Activated T-cell treated with anti-CD3 and anti-CD28 coated beads, Interleukin-2, amount 50 U/mL, for 24 hours (primary cell): ENCODE measurements at regions not wholly inside any gene's neighbourhood (a gene's known extent, or its start where the extent isn't known, plus 50 kb on each side); places are given as distances from the start of the nearest gene placed in this dataset.
"Not testable (repeated sequence)": the region's sequence is repeated elsewhere in the genome, so short reads cannot be mapped to it uniquely, and the experiment has no call there.

Source experiments
- DNase-seq: peaks from one replicate; pipeline ENCODE4 v3.0.0-alpha.2; 2020
- H3K27ac Mint-ChIP-seq: 2 replicates; pipeline ENCODE4 v1.8.0; 2020; ENCODE audit warnings: mild to moderate bottlenecking, mixed read lengths
- H3K27me3 Mint-ChIP-seq: 2 replicates; pipeline ENCODE4 v1.8.0; 2020; ENCODE audit warnings: mixed read lengths
- H3K36me3 Mint-ChIP-seq: 2 replicates; pipeline ENCODE4 v1.8.0; 2020; ENCODE audit warnings: low read depth, mixed read lengths
- H3K4me1 Mint-ChIP-seq: 2 replicates; pipeline ENCODE4 v1.8.0; 2020; ENCODE audit warnings: low read depth, mixed read lengths
- H3K4me3 Mint-ChIP-seq: 2 replicates; pipeline ENCODE4 v1.8.0; 2020; ENCODE audit warnings: mild to moderate bottlenecking, moderate library complexity, mixed read lengths
- H3K9me3 Mint-ChIP-seq: 2 replicates; pipeline ENCODE4 v1.8.0; 2020; ENCODE audit warnings: mixed read lengths

DNA sequence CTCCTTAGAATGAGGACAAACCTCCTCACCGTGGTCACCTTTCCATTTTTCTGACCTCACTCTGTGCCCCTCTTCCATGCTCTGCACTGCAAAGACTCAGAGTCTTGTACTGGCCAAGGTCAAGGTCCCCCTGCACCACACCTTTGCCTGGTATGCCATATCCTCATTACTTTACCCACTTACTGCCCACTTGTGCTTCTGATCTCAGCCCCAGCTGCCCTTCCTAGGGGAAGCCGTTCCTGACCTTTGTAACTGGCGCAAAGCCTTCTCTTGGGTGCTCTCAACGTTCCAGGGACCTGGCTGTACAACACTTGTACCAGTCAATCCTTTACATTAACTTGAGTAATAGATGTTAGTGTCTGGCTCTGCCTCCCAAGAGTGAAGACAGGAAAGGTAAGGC is 256.0 kb downstream of the SV2B start:
- no peak for DNase-seq
- Mint-ChIP-seq H3K4me3 (no peak overlapping the region), H3K27me3 (no peaks in the 10 kb centered on the region), H3K9me3 (no peaks in the 10 kb centered on the region), H3K36me3 (no peaks in the 10 kb centered on the region), H3K4me1 (no peaks in the 10 kb centered on the region), H3K27ac (no peak overlapping the region)

DNA sequence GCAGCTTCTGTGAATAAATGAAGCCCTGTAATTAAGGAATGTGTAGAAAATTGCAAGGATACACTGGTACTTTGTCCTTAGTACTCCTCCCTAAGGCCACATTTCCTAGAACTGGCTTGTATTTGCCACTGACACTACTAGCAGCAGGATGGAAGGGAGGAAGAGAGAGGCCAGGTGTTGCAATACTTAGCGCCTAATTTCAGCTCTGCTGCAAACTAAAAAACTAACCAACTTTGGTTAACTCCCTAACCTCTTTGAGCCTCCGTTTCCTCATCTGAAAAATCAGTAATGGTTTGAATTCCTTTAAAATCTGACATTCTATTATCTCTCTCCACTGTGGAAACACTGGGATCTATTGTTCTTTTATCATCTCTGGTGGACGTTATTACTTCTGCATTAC is 257.0 kb downstream of the SV2B start:
- Mint-ChIP-seq H3K27ac (no peak overlapping the region), H3K27me3 (no peaks in the 10 kb centered on the region), H3K9me3 (no peaks in the 10 kb centered on the region), H3K36me3 (no peaks in the 10 kb centered on the region), H3K4me3 (no peak overlapping the region), H3K4me1 (no peaks in the 10 kb centered on the region)
- no peak for DNase-seq

DNA sequence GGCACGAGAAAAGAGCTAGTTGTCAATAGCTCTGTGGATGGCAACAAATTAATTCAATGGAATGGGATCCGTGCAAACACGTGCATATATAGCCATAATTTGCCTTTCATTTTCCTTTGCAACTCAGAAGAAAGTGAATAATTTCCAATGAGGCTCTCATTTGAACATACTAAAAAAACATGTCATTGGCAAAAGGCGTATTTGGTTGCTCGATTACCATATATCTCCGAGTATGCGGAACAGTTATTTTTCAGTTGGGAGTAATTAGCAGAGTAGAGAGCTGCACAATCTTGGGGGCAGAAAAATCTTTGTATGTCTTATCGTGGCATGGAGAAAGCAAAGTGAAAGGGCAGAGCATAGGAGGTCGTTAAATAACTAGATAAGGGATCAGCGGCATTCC is 257.4 kb downstream of the SV2B start:
- no peak overlapping the region for H3K27ac Mint-ChIP-seq
- H3K4me1 Mint-ChIP-seq, result no peaks in the 10 kb centered on the region
- no peak for DNase-seq
- no peaks in the 10 kb centered on the region for H3K36me3 Mint-ChIP-seq
- H3K4me3 Mint-ChIP-seq, result no peak overlapping the region
- H3K9me3 Mint-ChIP-seq, result no peaks in the 10 kb centered on the region
- no peaks in the 10 kb centered on the region for H3K27me3 Mint-ChIP-seq

DNA sequence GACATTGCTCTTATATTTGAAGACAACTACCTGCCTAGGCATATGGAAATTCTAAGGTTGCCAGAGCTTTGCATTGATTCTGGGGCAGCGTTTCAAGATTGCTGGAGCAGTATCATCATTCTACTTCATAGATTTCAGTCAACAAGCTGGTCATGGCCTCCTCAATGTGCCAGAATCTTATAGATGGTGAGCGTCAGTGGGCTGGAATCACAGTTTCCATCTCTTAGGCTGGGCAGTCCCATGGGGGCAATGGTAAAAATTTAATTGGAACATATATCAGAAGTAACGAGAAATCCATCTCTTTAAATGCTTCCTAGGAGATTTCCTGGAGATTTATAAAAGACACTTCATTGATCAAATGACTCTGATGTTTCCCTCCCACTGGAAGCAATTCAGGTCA is 258.3 kb downstream of the SV2B start:
- no peaks in the 10 kb centered on the region for H3K27me3 Mint-ChIP-seq
- H3K9me3 Mint-ChIP-seq, result no peaks in the 10 kb centered on the region
- H3K36me3 Mint-ChIP-seq, result no peaks in the 10 kb centered on the region
- H3K4me3 Mint-ChIP-seq, result no peak overlapping the region
- no peak for DNase-seq
- H3K27ac Mint-ChIP-seq, result no peak overlapping the region
- no peaks in the 10 kb centered on the region for H3K4me1 Mint-ChIP-seq

DNA sequence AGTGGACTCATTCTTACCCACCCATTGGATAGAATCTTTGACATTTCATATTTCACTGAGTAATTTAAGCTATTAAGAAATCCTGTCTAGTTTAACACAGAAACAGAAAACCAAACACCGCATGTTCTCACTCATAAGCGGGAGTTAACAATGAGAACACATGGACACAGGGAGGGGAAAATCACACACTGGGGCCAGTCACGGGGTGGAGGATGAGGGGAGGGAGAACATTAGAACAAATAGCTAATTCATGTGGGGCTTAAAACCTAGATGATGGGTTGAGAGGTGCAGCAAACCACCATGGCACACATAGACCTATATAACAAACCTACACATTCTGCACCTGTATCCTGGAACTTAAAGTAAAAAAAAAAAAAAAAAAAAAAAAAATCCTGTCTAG is 261.6 kb downstream of the SV2B start:
- peaks cover 18% of the 10 kb centered on the region for H3K9me3 Mint-ChIP-seq
- not testable (repeated sequence) for H3K27ac Mint-ChIP-seq, H3K36me3 Mint-ChIP-seq, H3K27me3 Mint-ChIP-seq, H3K4me1 Mint-ChIP-seq, H3K4me3 Mint-ChIP-seq, DNase-seq

DNA sequence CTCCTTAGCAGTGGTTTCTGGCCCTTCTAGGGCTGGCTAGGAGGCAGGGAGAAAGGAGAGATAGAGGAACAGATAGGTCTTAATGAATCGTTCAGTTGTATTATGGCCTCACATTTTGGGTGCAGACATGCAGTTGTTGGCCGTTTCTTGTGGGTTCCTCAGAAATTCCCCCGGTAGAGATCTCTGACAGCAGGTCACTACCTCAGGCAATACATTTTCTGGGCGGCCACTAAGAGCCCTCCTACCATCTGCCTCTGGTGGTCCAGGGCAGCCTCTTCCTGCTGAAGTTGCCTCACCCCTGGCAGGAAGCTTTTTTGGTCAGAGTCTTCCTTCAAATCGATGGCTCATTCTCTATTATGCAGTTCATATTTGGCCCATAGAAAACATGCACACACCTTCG is 266.1 kb downstream of the SV2B start:
- Mint-ChIP-seq H3K27me3 (no peaks in the 10 kb centered on the region), H3K36me3 (no peaks in the 10 kb centered on the region), H3K4me3 (no peak overlapping the region), H3K4me1 (peaks cover 15% of the 10 kb centered on the region), H3K9me3 (peaks cover 20% of the 10 kb centered on the region), H3K27ac (no peak overlapping the region)
- DNase-seq, result no peak

DNA sequence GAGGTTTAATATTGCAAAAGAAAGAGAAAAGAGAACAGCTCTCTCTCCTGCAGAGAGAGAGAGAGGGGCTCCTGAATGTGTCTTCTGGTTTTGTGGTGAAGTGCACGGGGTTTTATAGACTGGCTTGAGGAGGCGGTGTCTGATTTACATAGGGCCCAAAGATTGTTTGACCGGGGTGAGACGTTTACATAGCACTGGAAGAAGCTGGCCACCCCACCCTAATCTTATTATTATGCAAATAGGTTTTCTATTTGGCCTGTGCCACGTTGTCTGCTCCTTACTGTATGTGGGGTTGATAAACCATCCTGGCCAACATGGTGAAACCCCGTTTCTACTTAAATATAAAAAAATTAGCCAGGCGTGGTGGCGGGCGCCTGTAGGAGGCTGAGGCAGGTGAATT is 268.6 kb downstream of the SV2B start:
- Mint-ChIP-seq H3K27me3 (no peaks in the 10 kb centered on the region), H3K36me3 (no peaks in the 10 kb centered on the region), H3K4me3 (no peak overlapping the region), H3K4me1 (peaks cover 23% of the 10 kb centered on the region), H3K9me3 (peaks cover 22% of the 10 kb centered on the region), H3K27ac (no peak overlapping the region)
- no peak for DNase-seq

DNA sequence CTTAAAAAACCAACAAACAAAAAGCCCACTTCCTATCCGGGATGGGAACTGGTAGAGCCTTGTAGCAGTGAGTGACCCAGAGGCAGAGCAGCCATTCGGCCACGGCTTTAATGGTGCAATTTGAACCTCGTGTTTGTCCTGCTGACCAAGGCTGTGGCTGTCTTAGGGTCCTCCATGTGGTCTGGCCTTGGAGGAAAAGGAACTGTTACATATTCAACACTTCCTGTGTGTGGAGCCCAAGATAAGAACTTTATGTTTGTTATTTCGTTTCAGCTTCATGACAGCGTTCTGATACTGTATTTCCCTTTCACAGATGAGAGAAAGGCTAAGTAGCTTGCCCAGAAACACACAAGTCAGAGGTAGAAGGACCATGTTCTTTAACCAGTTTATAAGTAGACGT is 269.8 kb downstream of the SV2B start:
- Mint-ChIP-seq H3K36me3 (no peaks in the 10 kb centered on the region), H3K4me1 (peaks cover 23% of the 10 kb centered on the region), H3K9me3 (peaks cover 16% of the 10 kb centered on the region), H3K27ac (no peak overlapping the region), H3K27me3 (no peaks in the 10 kb centered on the region), H3K4me3 (no peak overlapping the region)
- DNase-seq, result no peak

DNA sequence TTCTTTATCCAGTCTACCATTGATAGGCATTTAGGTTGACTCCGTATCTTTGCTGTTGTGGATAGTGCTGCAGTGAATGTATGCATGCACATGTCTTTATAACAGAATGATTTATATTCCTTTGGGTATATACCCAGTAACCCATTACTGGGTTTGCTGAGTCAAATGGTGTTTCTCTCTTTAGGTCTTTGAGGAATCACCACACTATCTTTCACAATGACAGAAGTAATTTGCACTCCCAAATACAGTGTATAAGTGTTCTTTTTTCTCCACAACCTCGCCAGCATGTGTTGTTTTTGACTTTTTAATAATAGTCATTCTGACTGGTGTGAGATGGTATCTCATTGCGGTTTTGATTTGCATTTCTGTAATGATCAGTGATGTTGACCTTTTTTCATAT is 271.3 kb downstream of the SV2B start:
- H3K27me3 Mint-ChIP-seq, H3K4me3 Mint-ChIP-seq, H3K9me3 Mint-ChIP-seq, H3K27ac Mint-ChIP-seq, H3K36me3 Mint-ChIP-seq, DNase-seq: not testable (repeated sequence)
- H3K4me1 Mint-ChIP-seq, result peaks cover 23% of the 10 kb centered on the region

DNA sequence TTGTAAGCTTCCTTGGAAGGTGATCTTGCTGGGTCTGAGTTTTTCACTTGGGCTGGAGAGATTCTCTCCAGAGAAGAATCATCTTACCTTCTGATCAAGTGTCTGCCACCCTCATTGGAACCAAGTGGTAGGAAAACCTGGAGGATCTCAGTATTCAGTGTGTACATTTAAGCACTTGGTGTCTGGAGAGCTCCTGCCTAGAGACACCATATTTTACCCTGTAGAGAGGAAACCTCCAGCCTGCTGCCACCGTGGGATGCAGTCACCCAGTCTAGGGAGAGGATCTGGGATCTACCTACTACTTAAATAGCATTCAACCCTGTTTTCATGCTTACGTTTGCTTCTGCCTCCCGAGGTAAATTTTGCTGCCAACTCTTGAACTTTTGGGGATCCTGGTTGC is 274.3 kb downstream of the SV2B start:
- DNase-seq, result no peak
- no peaks in the 10 kb centered on the region for H3K27me3 Mint-ChIP-seq
- H3K4me3 Mint-ChIP-seq, result no peak overlapping the region
- H3K27ac Mint-ChIP-seq, result no peak overlapping the region
- H3K9me3 Mint-ChIP-seq, result peaks cover 5% of the 10 kb centered on the region
- H3K36me3 Mint-ChIP-seq, result no peaks in the 10 kb centered on the region
- H3K4me1 Mint-ChIP-seq, result peaks cover 23% of the 10 kb centered on the region

DNA sequence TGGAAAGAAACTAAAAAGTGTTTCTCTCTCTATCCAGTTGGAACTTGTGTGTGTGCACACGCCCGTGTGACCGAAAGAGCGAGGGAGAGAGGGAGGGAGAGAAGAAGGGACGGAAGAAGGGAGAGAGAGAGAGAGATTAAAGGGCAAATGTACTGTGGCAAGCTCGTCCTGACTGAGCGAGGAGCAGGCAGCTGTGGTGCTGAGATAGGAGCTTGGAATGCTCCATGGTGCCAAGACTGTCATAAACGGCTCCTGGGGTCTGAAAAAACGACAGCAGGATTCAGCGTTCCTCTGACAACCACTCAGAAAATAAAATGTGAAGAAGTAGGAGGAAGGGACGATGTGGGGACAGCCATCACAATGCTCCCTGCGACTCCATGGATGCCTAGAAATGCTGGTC is 276.0 kb downstream of the SV2B start:
- peaks cover 3% of the 10 kb centered on the region for H3K9me3 Mint-ChIP-seq
- H3K4me1 Mint-ChIP-seq, result peaks cover 9% of the 10 kb centered on the region
- no peak overlapping the region for H3K4me3 Mint-ChIP-seq
- no peaks in the 10 kb centered on the region for H3K36me3 Mint-ChIP-seq
- no peak overlapping the region for H3K27ac Mint-ChIP-seq
- no peaks in the 10 kb centered on the region for H3K27me3 Mint-ChIP-seq
- DNase-seq, result no peak

DNA sequence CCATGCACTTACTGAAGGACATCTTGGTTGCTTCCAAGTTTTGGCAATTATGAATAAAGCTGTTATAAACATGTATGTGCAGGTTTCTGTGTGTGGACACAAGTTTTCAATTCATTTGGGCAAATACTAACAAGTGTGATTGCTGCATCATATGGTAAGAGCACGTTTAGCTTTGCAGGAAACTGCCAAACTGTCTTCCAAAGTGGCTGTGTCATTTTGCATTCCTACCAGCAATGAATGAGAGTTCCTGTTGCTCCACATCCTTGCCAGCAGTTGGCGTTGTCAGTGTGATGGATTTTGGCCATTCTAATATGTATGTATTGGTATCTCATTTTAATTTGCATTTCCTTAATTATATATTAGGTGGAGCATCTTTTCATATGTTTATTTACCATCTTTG is 280.1 kb downstream of the SV2B start:
- H3K27ac Mint-ChIP-seq, result no peak overlapping the region
- H3K9me3 Mint-ChIP-seq, result no peaks in the 10 kb centered on the region
- no peak for DNase-seq
- no peaks in the 10 kb centered on the region for H3K27me3 Mint-ChIP-seq
- H3K4me3 Mint-ChIP-seq, result no peak overlapping the region
- no peaks in the 10 kb centered on the region for H3K36me3 Mint-ChIP-seq
- no peaks in the 10 kb centered on the region for H3K4me1 Mint-ChIP-seq

DNA sequence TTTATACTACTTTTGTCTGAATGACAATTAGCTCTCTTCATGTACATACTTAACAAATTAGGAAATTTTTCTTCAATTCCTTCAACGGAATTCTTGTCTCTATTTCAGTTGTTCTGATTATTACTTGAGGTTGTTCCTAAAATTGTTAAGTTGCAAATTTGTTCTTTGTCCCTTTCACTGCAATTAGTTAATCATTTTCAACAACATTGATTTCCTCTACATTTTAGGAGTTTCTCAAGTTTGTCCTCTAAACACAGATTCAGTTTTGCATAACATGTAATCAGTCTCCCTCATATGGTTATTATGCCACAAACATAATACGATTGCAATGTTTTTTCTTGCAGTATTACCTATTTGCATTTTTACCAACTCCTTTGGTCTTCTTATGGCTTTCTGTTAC is 283.5 kb downstream of the SV2B start:
- Mint-ChIP-seq H3K36me3 (no peaks in the 10 kb centered on the region), H3K27ac (no peak overlapping the region), H3K9me3 (no peaks in the 10 kb centered on the region), H3K4me1 (peaks cover 4% of the 10 kb centered on the region), H3K27me3 (no peaks in the 10 kb centered on the region), H3K4me3 (no peak overlapping the region)
- DNase-seq, result no peak

DNA sequence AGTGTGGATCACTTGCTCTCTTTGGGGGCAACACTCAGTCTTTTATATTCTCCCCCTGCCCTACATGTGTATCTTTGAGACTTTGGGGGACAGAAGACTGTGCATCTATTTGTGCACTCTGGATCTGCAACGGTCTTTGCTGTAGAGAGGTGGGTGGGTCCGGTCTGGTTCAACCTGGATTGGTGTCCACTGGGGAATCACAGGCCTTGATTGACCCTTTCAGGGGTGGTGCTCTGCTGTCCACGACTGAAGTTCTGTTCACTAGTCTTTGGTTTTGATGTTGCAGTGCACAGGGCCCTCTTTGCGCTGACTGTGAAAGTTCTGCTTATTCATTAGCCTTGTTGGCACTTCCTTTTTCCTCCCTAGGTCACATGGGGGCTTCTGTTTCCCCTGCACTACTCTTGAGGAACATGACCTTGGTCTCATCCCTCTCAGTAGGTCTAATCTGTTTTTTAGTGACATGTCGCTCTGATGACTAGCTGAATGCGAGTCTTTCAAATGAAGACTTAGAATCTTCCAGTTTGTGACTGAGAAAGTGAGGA is 284.2 kb downstream of the SV2B start:
- peaks cover 4% of the 10 kb centered on the region for H3K4me1 Mint-ChIP-seq
- no peak overlapping the region for H3K4me3 Mint-ChIP-seq
- H3K9me3 Mint-ChIP-seq, result no peaks in the 10 kb centered on the region
- no peaks in the 10 kb centered on the region for H3K36me3 Mint-ChIP-seq
- no peak for DNase-seq
- no peak overlapping the region for H3K27ac Mint-ChIP-seq
- peaks cover 2% of the 10 kb centered on the region for H3K27me3 Mint-ChIP-seq

DNA sequence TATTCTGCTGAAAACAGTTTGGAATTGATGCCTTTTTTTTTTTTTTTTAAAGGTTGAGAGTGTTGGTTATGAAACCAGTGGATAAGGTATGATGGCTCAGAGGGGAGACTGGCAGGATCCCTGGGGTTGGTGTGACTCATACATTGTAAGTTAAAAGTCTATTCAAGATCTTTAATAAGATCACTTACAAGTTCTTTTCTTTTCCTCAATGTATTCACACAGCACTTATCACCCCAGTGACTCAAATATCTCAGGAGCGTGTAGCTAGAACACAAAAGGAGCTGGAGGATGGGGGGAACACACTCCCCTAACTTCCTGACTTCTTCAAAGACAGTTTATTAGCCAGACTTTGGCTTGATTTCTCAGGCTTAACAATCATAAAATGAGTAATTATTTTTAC is 285.3 kb downstream of the SV2B start:
- peaks cover 4% of the 10 kb centered on the region for H3K4me1 Mint-ChIP-seq
- H3K9me3 Mint-ChIP-seq, result no peaks in the 10 kb centered on the region
- peaks cover 2% of the 10 kb centered on the region for H3K27me3 Mint-ChIP-seq
- no peak for DNase-seq
- H3K27ac Mint-ChIP-seq, result no peak overlapping the region
- H3K4me3 Mint-ChIP-seq, result no peak overlapping the region
- H3K36me3 Mint-ChIP-seq, result no peaks in the 10 kb centered on the region

DNA sequence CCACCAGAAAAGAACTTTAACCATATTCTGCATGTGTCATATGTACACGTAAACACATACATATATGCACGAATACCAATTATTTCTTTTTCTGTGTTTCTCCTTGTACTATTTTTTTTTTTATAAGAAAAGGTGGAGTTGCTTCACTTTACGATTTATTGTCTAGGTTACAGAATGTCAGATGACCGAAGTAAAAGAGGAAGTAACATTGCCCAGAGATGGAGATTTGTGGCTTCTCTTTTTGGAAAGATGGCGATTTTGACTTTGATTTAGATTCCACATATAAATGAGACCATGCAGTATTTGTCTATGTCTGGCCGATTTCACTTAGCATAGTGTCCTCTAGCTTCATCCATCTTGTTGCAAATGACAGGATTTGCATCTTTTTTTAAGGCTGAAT is 293.1 kb downstream of the SV2B start:
- DNase-seq, result no peak
- Mint-ChIP-seq H3K4me1 (no peaks in the 10 kb centered on the region), H3K4me3 (no peak overlapping the region), H3K9me3 (peaks cover 5% of the 10 kb centered on the region), H3K27ac (no peak overlapping the region), H3K27me3 (peaks cover 2% of the 10 kb centered on the region), H3K36me3 (no peaks in the 10 kb centered on the region)
